Left ventricle myocardium inferior (tissue), 1 donor: ENCODE measurements at regions not wholly inside any gene's neighbourhood (a gene's known extent, or its start where the extent isn't known, plus 50 kb on each side); places are given as distances from the start of the nearest gene placed in this dataset.
"Not testable (repeated sequence)": the region's sequence is repeated elsewhere in the genome, so short reads cannot be mapped to it uniquely, and the experiment has no call there.

ENCODE experiments used
- DNase-seq: peaks from one replicate; pipeline ENCODE4 v3.0.0-alpha.2; 2020
- H3K27ac ChIP-seq: fragments of 200-600 bp; replicated peaks from 2 replicates; pipeline ENCODE4 v1.8.0; 2021
- H3K27me3 ChIP-seq: fragments of 200-600 bp; 2 replicates; pipeline ENCODE4 v1.8.0; 2021; ENCODE audit warnings: low read depth
- H3K36me3 ChIP-seq: fragments of 200-600 bp; 2 replicates; pipeline ENCODE4 v1.8.0; 2021
- H3K4me1 ChIP-seq: fragments of 200-600 bp; 2 replicates; pipeline ENCODE4 v1.8.0; 2021
- H3K4me3 ChIP-seq: fragments of 200-600 bp; 2 replicates; pipeline ENCODE4 v1.8.0; 2021; ENCODE audit warnings: mild to moderate bottlenecking, moderate library complexity
- H3K9me3 ChIP-seq: fragments of 200-600 bp; replicated peaks from 2 replicates; pipeline ENCODE4 v1.8.0; 2021
- intact Hi-C: fragments of 100-400 bp; cut with micrococcal nuclease; formaldehyde crosslinking; loops from one replicate; pipeline ENCODE4 v1.11.0; 2022
- TF ChIP-seq, protein P1 (sequence below): fragments of 200-600 bp; IDR thresholded peaks from 2 replicates; pipeline ENCODE4 v1.8.0; 2021; ENCODE audit warnings: antibody characterized with exemption, mild to moderate bottlenecking, borderline replicate concordance
- donor health status: DM: no; HTN: yes; CAD: no; lungs with severe emphysema.

DNA sequence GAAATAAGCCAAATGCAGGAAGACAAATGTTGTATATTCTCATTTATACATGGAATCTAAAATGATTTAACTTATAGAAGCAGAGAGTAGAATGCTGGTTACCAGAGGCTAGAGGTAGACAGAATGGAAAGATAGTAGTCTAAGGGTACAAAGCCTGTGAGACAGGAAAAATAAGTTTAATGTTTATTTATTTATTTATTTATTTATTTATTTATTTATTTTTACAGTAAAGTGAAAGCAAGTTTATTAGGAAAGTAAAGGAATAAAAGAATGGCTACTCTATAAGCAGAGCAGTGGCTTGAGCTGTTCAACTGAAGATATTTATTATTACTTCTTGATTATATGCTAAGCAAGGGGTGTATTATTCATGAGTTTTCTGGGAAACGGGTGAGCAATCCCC lies 203.2 kb downstream of the LAS1L start:
- intact Hi-C loops: no loop called here
- no peaks in the 10 kb centered on the region for H3K4me1 ChIP-seq
- no peaks in the 10 kb centered on the region for H3K36me3 ChIP-seq
- H3K9me3 ChIP-seq: no peaks in the 10 kb centered on the region
- no peak overlapping the region for H3K4me3 ChIP-seq
- no peak for DNase-seq
- TF ChIP-seq, protein P1, sequence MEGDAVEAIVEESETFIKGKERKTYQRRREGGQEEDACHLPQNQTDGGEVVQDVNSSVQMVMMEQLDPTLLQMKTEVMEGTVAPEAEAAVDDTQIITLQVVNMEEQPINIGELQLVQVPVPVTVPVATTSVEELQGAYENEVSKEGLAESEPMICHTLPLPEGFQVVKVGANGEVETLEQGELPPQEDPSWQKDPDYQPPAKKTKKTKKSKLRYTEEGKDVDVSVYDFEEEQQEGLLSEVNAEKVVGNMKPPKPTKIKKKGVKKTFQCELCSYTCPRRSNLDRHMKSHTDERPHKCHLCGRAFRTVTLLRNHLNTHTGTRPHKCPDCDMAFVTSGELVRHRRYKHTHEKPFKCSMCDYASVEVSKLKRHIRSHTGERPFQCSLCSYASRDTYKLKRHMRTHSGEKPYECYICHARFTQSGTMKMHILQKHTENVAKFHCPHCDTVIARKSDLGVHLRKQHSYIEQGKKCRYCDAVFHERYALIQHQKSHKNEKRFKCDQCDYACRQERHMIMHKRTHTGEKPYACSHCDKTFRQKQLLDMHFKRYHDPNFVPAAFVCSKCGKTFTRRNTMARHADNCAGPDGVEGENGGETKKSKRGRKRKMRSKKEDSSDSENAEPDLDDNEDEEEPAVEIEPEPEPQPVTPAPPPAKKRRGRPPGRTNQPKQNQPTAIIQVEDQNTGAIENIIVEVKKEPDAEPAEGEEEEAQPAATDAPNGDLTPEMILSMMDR: no peak
- H3K27me3 ChIP-seq: no peaks in the 10 kb centered on the region
- H3K27ac ChIP-seq: no peak overlapping the region

DNA sequence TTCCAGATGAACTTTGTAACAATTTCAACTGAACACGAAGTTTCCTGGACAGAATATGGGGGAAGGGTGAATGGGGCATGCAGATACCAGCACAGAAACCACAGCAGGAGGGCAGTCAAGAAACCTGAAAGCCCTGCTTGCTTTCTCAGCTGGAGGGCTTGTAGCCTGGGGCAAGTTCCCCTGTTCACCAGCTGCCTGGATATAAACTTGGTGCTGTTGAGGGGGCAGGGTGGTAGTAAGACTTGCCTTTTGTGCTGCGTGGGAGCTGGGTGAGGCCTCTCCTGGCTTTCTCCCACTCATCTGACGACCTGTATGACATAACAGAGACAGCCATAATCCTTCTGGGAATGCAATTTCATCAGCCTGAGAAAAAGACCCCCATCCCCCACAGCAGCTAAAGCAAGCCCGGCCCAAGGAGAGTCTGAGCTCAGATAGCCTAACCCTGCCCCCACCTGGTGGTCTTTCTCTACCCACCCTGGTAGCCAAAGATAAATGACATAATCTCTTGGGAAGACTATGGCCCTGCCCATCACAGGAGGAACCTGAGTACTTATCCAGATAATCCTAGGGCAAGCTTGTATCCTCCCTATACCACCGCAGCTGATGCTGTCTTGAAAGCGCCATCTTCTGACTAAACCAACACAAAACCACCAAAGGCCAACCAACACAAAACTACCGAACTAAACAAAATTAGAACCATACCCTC lies 234.3 kb downstream of the LAS1L start:
- TF ChIP-seq, protein P1: no peak
- Histone ChIP-seq H3K36me3 (no peaks in the 10 kb centered on the region), H3K9me3 (peaks cover 39% of the 10 kb centered on the region), H3K27me3 (no peaks in the 10 kb centered on the region), H3K4me1 (no peaks in the 10 kb centered on the region), H3K27ac (no peak overlapping the region), H3K4me3 (no peak overlapping the region)
- intact Hi-C loops: no loop called here
- no peak for DNase-seq

DNA sequence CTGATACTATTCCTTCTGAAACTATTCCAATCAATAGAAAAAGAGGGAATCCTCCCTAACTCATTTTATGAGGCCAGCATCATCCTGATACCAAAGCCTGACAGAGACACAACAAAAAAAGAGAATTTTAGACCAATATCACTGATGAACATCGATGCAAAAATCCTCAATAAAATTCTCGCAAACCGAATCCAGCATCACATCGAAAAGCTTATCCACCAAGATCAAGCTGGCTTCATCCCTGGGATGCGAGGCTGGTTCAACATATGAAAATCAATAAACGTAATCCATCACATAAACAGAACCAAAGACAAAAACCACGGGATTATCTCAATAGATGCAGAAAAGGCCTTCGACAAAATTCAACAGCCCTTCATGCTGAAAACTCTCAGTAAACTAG lies 251.7 kb downstream of the LAS1L start:
- H3K36me3 ChIP-seq, H3K4me1 ChIP-seq, H3K27me3 ChIP-seq, H3K27ac ChIP-seq, intact Hi-C loops, DNase-seq, H3K4me3 ChIP-seq: not testable (repeated sequence)
- peaks cover 33% of the 10 kb centered on the region for H3K9me3 ChIP-seq

GRCh38 chrX:65273152-65273551 lies 261.4 kb downstream of the LAS1L start:
- Histone ChIP-seq H3K4me1 (no peaks in the 10 kb centered on the region), H3K4me3 (no peak overlapping the region), H3K27me3 (no peaks in the 10 kb centered on the region), H3K9me3 (peaks cover 77% of the 10 kb centered on the region), H3K27ac (no peak overlapping the region), H3K36me3 (no peaks in the 10 kb centered on the region)
- no peak for DNase-seq
- TF ChIP-seq, protein P1: no peak
- intact Hi-C loops: no loop called here

GRCh38 chrX:65266482-65266881 lies 268.1 kb downstream of the LAS1L start:
- Histone ChIP-seq H3K27ac (no peak overlapping the region), H3K4me3 (no peak overlapping the region), H3K27me3 (no peaks in the 10 kb centered on the region), H3K9me3 (peaks cover 26% of the 10 kb centered on the region), H3K4me1 (no peaks in the 10 kb centered on the region), H3K36me3 (no peaks in the 10 kb centered on the region)
- TF ChIP-seq, protein P1: no peak
- DNase-seq: no peak
- intact Hi-C loops: no loop called here

DNA sequence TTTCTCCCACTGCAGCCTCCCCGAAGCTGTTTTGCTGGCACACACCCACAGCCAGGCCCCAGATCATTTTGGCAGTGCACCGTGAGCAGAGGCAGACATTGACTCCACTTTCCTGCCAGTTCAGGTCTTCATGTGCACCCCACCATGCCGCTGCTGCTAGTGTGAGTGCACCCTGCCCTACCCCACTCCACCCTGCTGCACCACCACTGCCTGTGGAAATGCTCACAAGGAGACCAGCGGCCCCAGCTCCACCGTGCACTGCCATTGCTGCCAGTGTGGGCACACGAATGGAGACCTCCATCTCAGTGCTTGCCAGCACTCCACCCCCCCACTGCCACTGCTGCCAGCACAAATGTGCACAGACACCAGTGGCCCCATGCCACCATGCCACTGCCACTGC lies 277.6 kb upstream of the ZC4H2 start:
- Histone ChIP-seq H3K36me3 (no peaks in the 10 kb centered on the region), H3K27ac (no peak overlapping the region), H3K9me3 (peaks cover 9% of the 10 kb centered on the region), H3K4me1 (no peaks in the 10 kb centered on the region), H3K27me3 (no peaks in the 10 kb centered on the region), H3K4me3 (no peak overlapping the region)
- intact Hi-C loops: no loop called here
- TF ChIP-seq, protein P1: no peak
- DNase-seq: no peak
